HG03139 (cell line): ENCODE measurements at regions not wholly inside any gene's neighbourhood (a gene's known extent, or its start where the extent isn't known, plus 50 kb on each side); places are given as distances from the start of the nearest gene placed in this dataset.

Experiments used
- ATAC-seq: cut with Tn5 transposase; IDR thresholded peaks from one replicate; pipeline ENCODE4 v1.9.1; 2021; ENCODE audit not compliant: unreplicated experiment

- ATAC-seq, result no peak
Observed at GRCh38 chr11:92383430-92383829, 158.8 kb downstream of the FAT3 start.

GRCh38 chr11:92384358-92384757, 159.7 kb downstream of the FAT3 start:
- no peak for ATAC-seq

- no peak for ATAC-seq
Observed at GRCh38 chr11:92384802-92385201, 160.2 kb downstream of the FAT3 start.

- ATAC-seq, result no peak
Observed at GRCh38 chr11:92386577-92386976, 162.0 kb downstream of the FAT3 start.

GRCh38 chr11:92387859-92388258, 163.2 kb downstream of the FAT3 start:
- no peak for ATAC-seq

GRCh38 chr11:92388380-92388779, 163.8 kb downstream of the FAT3 start:
- no peak for ATAC-seq

GRCh38 chr11:92390783-92391182, 166.2 kb downstream of the FAT3 start:
- no peak for ATAC-seq

GRCh38 chr11:92391364-92391763, 166.7 kb downstream of the FAT3 start:
- ATAC-seq, result no peak

GRCh38 chr11:92391808-92392207, 167.2 kb downstream of the FAT3 start:
- no peak for ATAC-seq

GRCh38 chr11:92393218-92393617, 168.6 kb downstream of the FAT3 start:
- no peak for ATAC-seq

GRCh38 chr11:92396133-92396532, 171.5 kb downstream of the FAT3 start:
- no peak for ATAC-seq

GRCh38 chr11:92397221-92397755, 172.7 kb downstream of the FAT3 start:
- no peak for ATAC-seq

GRCh38 chr11:92399705-92400104, 175.1 kb downstream of the FAT3 start:
- no peak for ATAC-seq

- no peak for ATAC-seq
Observed at GRCh38 chr11:92401520-92401919, 176.9 kb downstream of the FAT3 start.

- ATAC-seq, result no peak
Observed at GRCh38 chr11:92406472-92406871, 181.9 kb downstream of the FAT3 start.

- no peak for ATAC-seq
Observed at GRCh38 chr11:92409355-92409754, 184.7 kb downstream of the FAT3 start.

GRCh38 chr11:92409956-92410355, 185.3 kb downstream of the FAT3 start:
- no peak for ATAC-seq

- ATAC-seq, result no peak
Observed at GRCh38 chr11:92410526-92410925, 185.9 kb downstream of the FAT3 start.

GRCh38 chr11:92411431-92411830, 186.8 kb downstream of the FAT3 start:
- ATAC-seq, result no peak

GRCh38 chr11:92413757-92414513, 189.3 kb downstream of the FAT3 start:
- ATAC-seq, result no peak

- ATAC-seq, result no peak
Observed at GRCh38 chr11:92416971-92417725, 192.5 kb downstream of the FAT3 start.
